GM18511 (cell line): ENCODE measurements at regions not wholly inside any gene's neighbourhood (a gene's known extent, or its start where the extent isn't known, plus 50 kb on each side); places are given as distances from the start of the nearest gene placed in this dataset.

Experiments
- ATAC-seq: cut with Tn5 transposase; IDR thresholded peaks from one replicate; pipeline ENCODE4 v1.9.1; 2021; ENCODE audit warnings: mild to moderate bottlenecking, moderate library complexity; ENCODE audit not compliant: unreplicated experiment

- no peak for ATAC-seq
These were observed 98.9 kb downstream of the HDGFL1 start for GRCh38 chr6:22668307-22668706.

DNA sequence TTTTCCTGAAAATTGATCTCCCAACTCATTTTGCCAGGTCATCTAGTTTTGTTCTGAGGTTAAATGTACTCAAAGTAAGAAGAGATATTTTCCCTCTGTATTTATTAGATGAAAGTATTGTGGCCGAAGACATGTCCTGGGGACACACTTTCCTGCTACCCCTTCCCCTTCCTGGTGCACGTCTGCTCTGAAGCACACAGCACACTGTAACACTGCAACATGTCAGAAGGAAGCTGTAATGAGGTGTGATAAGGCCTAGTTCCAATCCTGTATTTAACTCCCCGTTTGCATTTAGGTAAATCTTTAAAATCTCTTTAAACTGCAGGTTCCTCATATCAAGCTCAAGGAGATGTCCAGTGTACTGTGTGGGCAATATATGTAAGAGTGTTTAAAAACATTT is 99.4 kb downstream of the HDGFL1 start:
- ATAC-seq, result no peak

- no peak for ATAC-seq
These were observed 101.2 kb downstream of the HDGFL1 start for GRCh38 chr6:22670605-22671004.

DNA sequence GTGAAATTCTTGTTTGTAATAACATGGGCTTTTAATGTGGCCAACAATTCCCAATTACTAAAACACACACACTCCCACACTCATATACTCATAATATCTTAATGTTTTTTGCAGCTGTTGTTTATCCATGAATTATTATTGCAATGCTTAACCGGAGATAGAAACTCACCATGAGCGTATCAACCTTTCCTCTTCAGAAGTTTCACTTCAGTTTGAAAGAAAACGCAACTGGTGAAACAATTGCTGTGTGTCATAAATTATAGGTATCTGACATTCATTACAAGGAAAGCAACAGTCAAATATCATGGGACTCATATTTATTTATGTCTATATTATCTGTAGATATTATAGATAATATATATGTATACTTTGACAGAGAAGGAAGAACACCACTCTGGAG is 104.1 kb downstream of the HDGFL1 start:
- no peak for ATAC-seq

- no peak for ATAC-seq
These were observed 111.6 kb downstream of the HDGFL1 start for GRCh38 chr6:22680950-22681349.

DNA sequence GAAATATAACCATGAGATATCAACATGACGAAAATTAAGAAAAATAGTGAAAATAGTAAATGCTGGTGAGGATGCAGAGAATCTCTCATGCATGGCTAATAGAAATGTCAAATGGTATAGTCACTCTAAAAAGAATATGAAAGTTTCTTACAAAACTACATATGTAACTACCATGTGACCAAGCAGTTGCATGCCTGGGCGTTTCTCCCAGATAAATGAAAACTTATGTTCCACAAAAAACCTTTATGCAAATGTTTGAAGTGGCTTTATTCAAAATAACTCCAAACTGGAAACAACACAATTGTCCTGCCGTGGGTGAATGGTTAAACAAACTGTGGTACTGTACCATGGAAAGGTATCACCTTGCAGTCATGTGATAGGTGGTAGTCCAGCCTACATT is 112.4 kb downstream of the HDGFL1 start:
- no peak for ATAC-seq

DNA sequence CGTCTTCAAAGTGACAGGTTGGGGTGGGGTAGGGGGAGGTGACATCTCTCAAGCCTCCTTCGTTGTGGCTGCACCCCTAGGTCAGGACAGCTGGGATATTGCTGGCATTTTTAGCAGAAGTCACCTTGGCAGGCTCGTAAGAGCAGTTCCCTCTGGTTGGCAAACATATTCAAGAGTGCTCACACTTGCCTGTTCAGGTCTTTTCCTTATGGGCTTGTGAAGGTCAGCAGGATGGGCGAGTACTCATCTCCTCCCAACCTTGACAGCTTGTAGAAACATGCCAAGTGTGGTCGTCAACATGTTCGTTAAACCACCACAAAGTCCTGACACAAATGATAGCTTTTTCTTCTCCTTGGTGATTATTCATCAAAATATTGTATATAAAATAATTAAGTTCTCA is 113.6 kb downstream of the HDGFL1 start:
- no peak for ATAC-seq

GRCh38 chr6:22690446-22690845 is 121.1 kb downstream of the HDGFL1 start:
- no peak for ATAC-seq

GRCh38 chr6:22694092-22694724 is 124.8 kb downstream of the HDGFL1 start:
- ATAC-seq, result no peak

DNA sequence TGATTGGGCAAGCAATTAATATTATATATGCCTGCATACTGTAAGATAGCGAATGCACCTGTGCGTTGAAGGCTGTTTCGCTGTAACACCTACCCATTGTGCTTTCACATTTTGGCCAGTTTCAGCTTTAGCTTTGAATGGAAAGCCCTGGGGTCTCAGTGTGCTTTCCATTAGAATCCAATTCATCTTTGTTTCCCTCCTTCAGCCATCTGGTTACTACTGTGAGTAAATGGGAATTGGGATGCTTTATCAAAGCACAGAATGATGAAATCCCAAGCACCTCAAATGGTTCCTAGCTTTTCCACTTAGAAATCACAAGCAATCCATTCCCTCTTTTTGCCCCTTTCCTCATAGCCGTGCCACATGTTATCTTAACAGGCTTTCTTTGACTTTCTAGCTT is 127.1 kb downstream of the HDGFL1 start:
- ATAC-seq, result no peak

- ATAC-seq, result no peak
These were observed 127.9 kb downstream of the HDGFL1 start for GRCh38 chr6:22697306-22697705.

DNA sequence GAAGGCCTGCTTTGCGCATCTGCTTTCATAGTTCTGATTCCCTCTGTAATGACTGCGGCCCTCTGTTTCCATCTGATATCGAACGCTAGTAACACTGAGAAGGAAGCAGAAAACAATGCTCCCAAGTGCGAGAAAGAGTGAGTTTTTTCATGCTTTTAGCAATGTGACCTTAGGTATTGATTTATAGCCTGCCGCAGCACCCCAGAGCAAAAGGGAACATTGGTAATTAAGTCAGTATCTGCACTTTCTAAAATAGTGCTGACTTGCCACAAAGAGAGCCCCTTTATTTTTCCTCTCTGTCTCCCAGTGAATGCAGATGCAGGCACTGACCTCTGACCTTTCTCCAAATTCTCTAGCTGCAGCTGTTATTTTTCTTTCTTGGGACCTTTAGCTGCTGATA is 129.8 kb downstream of the HDGFL1 start:
- no peak for ATAC-seq

DNA sequence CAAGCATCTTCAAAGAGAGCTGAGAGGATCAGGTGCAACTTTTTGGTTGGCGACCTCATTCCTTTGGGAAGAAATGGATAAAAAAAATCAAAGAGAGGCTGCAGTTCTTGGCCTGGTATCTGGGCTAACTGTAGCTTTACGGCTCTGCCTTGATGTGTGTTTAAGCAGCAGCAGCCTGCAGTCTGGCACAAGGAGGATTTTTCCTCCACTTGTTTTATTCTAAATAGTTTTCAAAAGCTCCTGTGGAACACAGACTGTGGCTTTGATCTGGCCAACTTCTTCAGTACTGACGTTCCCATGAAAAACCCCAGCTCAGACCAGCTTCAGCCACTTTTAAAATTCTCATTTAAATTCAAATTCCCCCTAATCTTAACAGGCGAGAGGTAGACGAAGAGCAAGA is 137.3 kb downstream of the HDGFL1 start:
- ATAC-seq, result no peak

GRCh38 chr6:22708469-22708868 is 139.1 kb downstream of the HDGFL1 start:
- ATAC-seq, result no peak

GRCh38 chr6:22709803-22710202 is 140.4 kb downstream of the HDGFL1 start:
- no peak for ATAC-seq

- no peak for ATAC-seq
These were observed 147.4 kb downstream of the HDGFL1 start for GRCh38 chr6:22716721-22717120.

DNA sequence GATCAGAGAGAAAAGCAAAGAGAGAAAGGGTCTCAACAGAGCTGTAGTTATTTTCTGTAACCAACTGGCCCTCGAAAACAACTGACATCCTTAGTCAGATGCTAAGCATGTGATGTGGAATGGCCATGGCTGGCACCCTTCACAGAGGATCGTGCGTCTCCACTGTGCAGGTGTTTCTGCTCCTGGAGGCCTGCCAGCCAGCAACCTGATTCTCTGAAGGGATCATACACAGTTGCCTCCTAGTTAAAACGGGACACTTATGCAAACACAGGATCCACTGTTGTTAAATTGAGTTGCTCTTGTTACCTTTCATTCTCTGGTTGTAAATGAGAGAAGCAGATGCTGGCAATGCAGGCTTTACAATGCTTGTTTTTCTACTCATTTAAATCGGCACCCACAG is 148.5 kb downstream of the HDGFL1 start:
- no peak for ATAC-seq

- ATAC-seq, result no peak
These were observed 153.5 kb downstream of the HDGFL1 start for GRCh38 chr6:22722913-22723312.

DNA sequence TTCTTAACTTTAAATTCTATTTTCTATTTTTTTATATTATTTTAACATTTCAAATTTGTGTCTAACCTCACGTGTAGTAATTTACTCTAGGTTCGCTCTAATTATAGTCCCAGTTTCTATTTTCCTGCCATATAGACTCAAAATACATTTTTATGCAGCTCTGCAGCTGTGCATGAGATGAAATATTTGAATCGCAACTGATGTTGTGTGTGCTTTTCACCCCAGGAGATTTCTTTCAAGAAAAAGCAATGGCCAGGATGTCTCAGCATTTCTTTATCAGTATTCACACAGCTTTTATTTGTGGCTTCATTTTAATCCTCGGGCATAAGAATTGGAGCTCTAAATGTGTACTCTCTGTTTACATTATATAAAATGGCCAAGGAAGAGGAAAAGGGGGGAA is 157.6 kb downstream of the HDGFL1 start:
- no peak for ATAC-seq

DNA sequence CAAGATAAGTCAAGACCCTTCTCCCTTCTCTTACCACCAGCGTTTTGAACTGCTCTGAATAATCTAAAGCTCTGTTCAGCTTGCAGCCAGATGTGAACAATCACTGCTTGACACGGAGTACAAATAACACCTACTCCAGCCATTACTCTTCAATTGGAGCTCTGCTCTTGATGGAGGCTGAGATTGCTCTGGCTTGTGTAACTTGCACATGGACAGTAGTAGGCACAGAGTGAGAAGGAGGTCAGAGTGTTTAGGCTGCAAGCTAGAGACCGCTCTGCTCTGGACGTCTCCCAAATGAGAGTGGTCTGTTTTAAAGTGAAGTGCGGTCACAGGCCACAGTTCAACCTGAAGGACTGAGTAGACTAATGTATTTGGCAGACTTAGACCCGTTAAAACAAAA is 158.3 kb downstream of the HDGFL1 start:
- ATAC-seq, result no peak

DNA sequence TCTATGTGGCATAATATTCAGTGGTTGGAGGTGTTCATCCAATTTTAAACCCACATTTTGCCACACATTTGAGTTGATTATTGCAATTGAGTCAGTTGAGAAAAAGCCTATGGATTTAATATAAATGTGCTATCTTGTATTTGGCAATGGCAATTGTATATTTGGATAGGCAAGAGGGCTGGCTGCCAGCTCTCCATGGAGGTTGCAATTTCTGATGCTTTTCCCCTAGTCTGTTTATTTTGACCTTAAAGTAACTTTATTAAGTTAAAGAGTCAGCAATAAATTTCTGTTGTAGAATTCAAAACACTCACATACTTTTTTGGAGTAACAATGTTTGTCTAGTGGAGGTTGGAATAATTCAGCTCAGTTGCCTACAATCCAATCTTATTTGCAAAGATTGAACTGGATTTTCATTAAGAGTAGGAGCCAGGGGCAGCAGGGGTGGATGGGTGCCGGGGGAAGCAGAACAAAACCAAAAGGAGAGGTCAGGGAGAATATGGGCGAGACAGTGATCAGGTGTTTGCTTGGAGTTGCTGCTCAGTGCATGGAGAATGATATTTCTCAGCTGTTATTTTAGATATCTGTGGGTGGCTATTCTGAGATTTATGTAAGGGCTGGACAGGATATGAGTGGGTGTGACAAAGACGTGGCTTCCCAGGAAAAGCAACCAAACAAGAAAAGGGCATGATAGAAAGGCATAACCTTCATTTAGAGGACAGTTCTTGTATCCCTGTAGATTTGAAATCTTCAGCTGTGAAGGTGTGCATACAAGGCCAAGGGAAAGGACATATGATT is 163.0 kb downstream of the HDGFL1 start:
- ATAC-seq, result no peak

DNA sequence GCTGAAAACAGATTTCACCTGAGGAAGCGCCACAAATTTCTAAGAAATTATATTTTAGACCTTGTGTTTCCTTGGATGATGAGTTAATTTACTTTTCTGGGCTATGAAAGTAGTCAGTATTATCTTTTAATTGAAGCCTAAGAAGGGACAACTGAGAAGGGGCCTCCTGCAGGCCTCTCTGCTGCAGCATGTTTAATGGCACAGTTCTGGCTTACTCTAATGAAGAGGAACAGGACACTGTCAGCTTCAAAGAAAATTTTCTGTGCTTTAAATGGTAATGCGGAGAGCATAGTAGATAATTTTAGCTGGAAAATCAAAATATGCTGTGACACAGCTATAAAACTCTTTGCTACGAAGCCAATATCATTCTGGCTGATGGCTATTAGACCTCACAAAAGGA is 167.4 kb downstream of the HDGFL1 start:
- ATAC-seq, result no peak

- no peak for ATAC-seq
These were observed 168.0 kb downstream of the HDGFL1 start for GRCh38 chr6:22737331-22737730.
